HG03139 (cell line): ENCODE measurements at regions not wholly inside any gene's neighbourhood (a gene's known extent, or its start where the extent isn't known, plus 50 kb on each side); places are given as distances from the start of the nearest gene placed in this dataset.
A peak's percentile ranks its signal among the peaks of the same experiment; 100 is the strongest.
"Not testable (repeated sequence)": the region's sequence is repeated elsewhere in the genome, so short reads cannot be mapped to it uniquely, and the experiment has no call there.

Experiments
- ATAC-seq: cut with Tn5 transposase; IDR thresholded peaks from one replicate; pipeline ENCODE4 v1.9.1; 2021; ENCODE audit not compliant: unreplicated experiment

- no peak for ATAC-seq
Measured at GRCh38 chr17:20896153-20896649, 146.6 kb downstream of the USP22 start.

- ATAC-seq = not testable (repeated sequence)
Measured at GRCh38 chr17:20898726-20899125, 144.1 kb downstream of the USP22 start.

GRCh38 chr17:20902496-20902895, 140.3 kb downstream of the USP22 start:
- ATAC-seq = not testable (repeated sequence)

DNA sequence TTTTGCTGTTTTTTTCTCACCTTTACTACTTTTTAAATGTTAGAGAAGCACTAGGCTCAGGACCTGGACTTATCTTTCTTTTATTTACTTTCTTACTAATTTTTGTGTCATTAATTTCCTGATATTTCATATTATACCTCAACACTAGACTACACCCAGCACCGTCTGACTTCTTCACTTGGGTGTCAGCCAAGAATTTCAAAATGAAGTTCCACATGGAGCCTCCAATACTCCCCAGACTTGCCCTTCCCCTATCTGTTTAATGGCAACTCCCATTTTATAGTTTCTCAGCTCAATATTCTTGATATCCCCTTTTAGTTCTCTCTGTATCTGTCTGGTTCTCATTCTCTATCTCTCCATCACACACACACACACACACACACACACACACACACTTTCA, 139.3 kb downstream of the USP22 start:
- ATAC-seq = not testable (repeated sequence)

GRCh38 chr17:20908313-20909267, 134.2 kb downstream of the USP22 start:
- ATAC-seq = peak; percentile 94

GRCh38 chr17:20914658-20915057, 128.2 kb downstream of the USP22 start:
- ATAC-seq = no peak

- ATAC-seq = no peak
Measured at GRCh38 chr17:20916383-20916782, 126.4 kb downstream of the USP22 start.

DNA sequence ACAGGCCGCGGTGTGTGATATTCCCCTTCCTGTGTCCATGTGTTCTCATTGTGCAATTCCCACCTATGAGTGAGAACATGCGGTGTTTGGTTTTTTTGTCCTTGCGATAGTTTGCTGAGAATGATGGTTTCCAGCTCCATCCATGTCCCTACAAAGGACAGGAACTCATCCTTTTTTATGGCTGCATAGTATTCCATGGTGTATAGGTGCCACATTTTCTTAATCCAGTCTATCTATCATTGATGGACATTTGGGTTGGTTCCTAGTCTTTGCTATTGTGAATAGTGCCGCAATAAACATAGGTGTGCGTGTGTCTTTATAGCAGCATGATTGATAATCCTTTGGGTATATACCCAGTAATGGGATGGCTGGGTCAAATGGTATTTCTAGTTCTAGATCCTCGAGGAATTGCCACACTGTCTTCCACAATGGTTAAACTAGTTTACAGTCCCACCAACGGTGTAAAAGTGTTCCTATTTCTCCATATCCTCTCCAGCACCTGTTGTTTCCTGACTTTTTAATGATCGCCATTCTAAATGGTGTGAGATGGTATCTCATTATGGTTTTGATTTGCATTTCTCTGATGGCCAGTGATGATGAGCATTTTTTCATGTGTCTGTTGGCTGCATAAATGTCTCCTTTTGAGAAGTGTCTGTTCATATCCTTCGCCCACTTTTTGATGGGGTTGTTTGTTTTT, 125.1 kb downstream of the USP22 start:
- ATAC-seq = not testable (repeated sequence)

- no peak for ATAC-seq
Measured at GRCh38 chr17:20920095-20920814, 122.6 kb downstream of the USP22 start.

DNA sequence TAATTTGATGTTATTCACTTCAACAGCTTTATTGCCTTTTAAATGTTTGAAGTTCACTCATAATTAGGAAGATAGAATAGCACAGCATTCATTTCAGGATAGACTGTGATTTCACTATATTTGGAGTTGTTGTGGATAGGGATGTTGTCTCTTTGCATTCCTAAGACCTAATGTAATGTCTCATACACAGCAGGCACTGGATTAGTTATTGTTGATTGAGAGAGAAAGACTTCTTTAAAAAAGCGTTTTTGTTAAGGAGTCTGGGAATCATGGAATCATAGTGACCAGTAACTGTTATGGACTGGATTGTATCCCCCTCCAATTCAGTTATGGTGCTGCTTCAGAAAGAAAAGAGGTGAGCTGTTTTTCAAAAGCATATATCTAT, 122.0 kb downstream of the USP22 start:
- no peak for ATAC-seq

DNA sequence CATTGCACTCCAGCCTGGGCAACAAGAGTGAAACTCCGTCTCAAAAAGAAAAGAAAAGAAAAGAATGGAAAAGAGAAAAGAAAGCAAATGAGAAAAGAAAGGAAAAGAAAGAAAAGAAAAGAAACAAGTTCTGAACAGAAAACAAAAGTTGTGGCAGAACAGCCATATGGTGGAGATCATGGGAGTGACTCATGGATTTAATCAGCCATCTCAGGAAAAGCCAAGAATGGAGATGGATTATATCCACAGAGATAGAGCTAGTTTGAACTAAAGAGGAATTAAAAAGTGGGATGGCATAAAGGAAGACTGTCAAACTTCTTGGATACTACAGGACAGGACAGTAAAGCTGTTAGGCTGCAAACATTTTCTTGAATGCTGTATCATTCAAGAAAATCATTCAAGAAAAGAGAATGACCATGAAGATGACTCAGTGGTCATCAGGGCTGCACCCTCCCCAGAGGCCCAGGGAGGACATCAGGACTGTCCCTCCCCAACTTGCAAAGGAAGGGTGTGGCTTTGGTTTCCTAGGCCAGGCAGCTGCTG, 120.6 kb downstream of the USP22 start:
- ATAC-seq = no peak

- no peak for ATAC-seq
Measured at GRCh38 chr17:20924306-20924705, 118.5 kb downstream of the USP22 start.

- no peak for ATAC-seq
Measured at GRCh38 chr17:20925091-20925490, 117.7 kb downstream of the USP22 start.

DNA sequence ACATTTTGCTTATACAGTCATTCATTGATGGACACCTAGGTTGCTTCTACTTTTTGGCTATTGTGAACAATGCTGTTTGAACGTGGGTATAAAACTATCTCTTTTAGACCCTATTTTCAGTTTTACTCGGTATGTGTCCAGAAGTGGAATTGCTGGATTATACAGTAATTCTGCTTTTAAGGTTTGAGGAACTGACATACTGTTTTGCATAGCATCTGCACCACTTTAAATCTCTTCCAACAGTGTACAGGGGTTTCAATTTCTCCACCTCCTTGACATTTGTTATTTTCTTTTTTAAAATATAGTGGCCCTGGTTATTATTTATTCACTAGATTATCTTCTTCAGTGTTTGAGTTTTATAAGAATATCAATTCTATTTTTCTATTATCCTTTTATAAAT, 116.9 kb downstream of the USP22 start:
- no peak for ATAC-seq

GRCh38 chr17:20926532-20926931, 116.3 kb downstream of the USP22 start:
- ATAC-seq = no peak

DNA sequence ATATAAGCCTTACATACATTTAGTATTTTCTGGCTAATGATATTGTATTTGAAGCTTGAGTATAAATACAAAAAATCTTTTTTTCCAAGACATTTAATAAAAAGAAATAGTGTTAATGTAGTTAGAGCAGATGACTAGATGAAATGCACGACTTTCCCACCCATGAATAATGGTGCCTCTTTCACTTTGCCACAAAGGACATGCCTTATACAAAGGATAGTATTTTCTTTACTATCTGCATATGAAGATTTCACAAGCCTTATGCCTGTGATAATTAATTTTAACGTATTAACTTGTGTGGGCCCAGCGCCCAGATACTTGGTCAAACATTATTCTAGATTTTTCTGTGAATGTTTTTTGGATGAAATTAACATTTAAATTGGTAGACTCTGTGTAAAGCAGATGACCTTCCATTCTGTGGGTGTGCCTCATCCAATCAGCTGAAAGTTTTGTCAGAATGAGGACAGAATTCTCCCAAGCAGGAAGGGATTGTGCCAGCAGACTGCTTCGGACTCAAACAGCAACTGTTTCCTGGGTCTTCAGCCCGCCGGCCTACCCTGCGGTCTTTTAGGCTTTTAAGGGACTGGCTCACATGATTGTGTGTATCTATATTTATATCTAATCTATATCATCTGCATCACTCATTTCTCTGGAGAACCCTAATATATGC, 115.4 kb downstream of the USP22 start:
- no peak for ATAC-seq

DNA sequence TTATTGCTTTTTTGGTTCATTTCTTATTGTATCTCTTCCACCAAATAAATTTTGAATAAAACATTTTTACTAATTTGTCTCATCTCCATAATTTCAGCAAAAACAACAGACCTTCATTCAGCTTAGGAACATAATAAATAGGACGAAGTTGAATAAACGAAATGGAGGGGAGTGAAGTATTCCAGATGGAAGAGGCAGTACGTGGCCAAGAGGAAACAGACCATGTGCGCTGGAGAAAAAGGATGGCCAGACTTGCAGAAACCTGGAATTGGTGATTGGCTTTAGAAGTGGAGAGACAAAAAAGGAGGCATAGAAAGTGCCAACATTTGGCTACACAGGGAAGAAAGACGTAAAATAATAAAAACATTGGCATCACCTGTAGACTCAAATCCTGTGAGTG, 113.5 kb downstream of the USP22 start:
- ATAC-seq = no peak

DNA sequence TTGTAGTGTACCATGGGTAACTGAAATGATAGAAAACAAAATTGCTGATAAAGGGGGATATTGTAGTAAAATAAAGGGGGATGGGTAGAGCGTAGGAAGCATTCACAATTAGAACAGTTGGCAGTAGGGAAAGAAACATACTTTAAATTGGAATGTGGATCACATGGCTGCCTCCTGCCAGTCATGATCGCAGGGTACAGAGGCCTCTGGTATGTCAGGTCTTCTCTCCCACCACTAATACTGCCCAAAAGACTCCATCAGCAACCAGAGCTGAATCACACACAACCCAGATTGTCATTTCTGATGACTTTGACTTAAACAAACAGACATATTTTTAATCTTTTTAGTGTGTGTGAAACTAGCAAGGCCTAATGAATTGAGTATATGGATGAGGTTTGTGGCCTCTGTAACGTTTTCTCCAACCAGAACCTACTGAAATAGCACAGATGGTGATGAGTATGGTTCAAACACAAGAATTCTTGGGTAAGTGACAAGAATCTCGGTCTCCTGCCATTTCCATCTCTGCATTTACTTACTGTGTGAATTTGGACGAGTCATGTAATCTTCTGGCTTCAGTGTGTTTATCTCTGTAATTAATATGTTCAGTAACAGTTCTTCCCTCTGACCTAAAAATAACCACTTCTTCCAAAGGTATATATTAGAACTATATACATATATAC, 112.6 kb downstream of the USP22 start:
- ATAC-seq = no peak

GRCh38 chr17:20933040-20933439, 109.8 kb downstream of the USP22 start:
- not testable (repeated sequence) for ATAC-seq

DNA sequence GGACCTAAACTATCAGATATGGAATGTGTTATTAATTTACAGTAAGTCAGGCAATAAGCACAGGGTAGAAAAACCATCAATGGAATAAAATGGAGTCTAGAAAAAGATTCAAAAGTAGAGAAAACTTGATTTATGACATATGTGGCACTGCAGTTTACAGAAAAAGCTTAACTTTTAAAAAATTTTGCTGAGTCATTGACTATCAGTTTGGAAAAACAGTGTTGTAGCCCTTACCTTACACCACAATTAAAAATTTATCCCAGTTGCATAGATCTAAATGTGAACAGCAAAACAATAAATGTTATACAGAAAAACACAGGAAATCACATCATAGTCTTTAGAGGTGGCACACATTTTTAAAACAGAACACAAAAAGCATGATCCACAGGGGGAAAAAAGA, 108.5 kb downstream of the USP22 start:
- ATAC-seq = no peak
